NCI-H345 treated with DMSO at 0.1 percent for 48 hours (cell line): ENCODE measurements at regions not wholly inside any gene's neighbourhood (a gene's known extent, or its start where the extent isn't known, plus 50 kb on each side); places are given as distances from the start of the nearest gene placed in this dataset.
"Not testable (repeated sequence)": the region's sequence is repeated elsewhere in the genome, so short reads cannot be mapped to it uniquely, and the experiment has no call there.

Experiments used
- DNase-seq: peaks from one replicate; lab custom pipeline; 2025; ENCODE audit not compliant: unreplicated experiment; lab: John Stamatoyannopoulos, UW

GRCh38 chr10:60479305-60480020 is 89.8 kb upstream of the ANK3 start:
- DNase-seq = no peak

- no peak for DNase-seq
Observed at GRCh38 chr10:60476451-60476850, 86.8 kb upstream of the ANK3 start.

- no peak for DNase-seq
Observed at GRCh38 chr10:60473557-60473956, 83.9 kb upstream of the ANK3 start.

- no peak for DNase-seq
Observed at GRCh38 chr10:60470091-60470490, 80.4 kb upstream of the ANK3 start.

- not testable (repeated sequence) for DNase-seq
Observed at GRCh38 chr10:60469147-60469546, 79.5 kb upstream of the ANK3 start.

GRCh38 chr10:60467202-60467546 is 77.5 kb upstream of the ANK3 start:
- DNase-seq = no peak

- DNase-seq = no peak
Observed at GRCh38 chr10:60466267-60467201, 76.9 kb upstream of the ANK3 start.

GRCh38 chr10:60465801-60466200 is 76.1 kb upstream of the ANK3 start:
- no peak for DNase-seq

GRCh38 chr10:60464659-60465058 is 75.0 kb upstream of the ANK3 start:
- DNase-seq = no peak

GRCh38 chr10:60463746-60464145 is 74.1 kb upstream of the ANK3 start:
- DNase-seq = no peak

GRCh38 chr10:60461688-60462087 is 72.0 kb upstream of the ANK3 start:
- DNase-seq = no peak

GRCh38 chr10:60459701-60460457 is 70.2 kb upstream of the ANK3 start:
- no peak for DNase-seq

- no peak for DNase-seq
Observed at GRCh38 chr10:60456053-60456452, 66.4 kb upstream of the ANK3 start.

- DNase-seq = no peak
Observed at GRCh38 chr10:60454336-60454735, 64.7 kb upstream of the ANK3 start.

GRCh38 chr10:60453036-60453435 is 63.4 kb upstream of the ANK3 start:
- no peak for DNase-seq

- no peak for DNase-seq
Observed at GRCh38 chr10:60450291-60450690, 60.6 kb upstream of the ANK3 start.

GRCh38 chr10:60448246-60448645 is 58.6 kb upstream of the ANK3 start:
- no peak for DNase-seq

- no peak for DNase-seq
Observed at GRCh38 chr10:60446851-60447250, 57.2 kb upstream of the ANK3 start.

- no peak for DNase-seq
Observed at GRCh38 chr10:60446070-60446833, 56.6 kb upstream of the ANK3 start.

GRCh38 chr10:60444494-60445064 is 54.9 kb upstream of the ANK3 start:
- no peak for DNase-seq

- DNase-seq = no peak
Observed at GRCh38 chr10:60443346-60443745, 53.7 kb upstream of the ANK3 start.
